Adrenal gland (tissue), 9 donors: ENCODE measurements at regions not wholly inside any gene's neighbourhood (a gene's known extent, or its start where the extent isn't known, plus 50 kb on each side); places are given as distances from the start of the nearest gene placed in this dataset.

Experiments
- DNase-seq, 7 donors: peaks; one replicate each; pipeline ENCODE4 v3.0.0-alpha.2; 2019 to 2020
- H3K27ac ChIP-seq, 5 donors: fragments of 200-600 bp; sonication (generic) in 4 of 5; 1 replicate in 3 of 5; 2 replicates in 2 of 5; pipeline versions ENCODE4 v1.5.1 to v1.8.0; 2016 to 2020; ENCODE audit warnings: mild to moderate bottlenecking in 1 of 5
- H3K27me3 ChIP-seq: fragments of 200-600 bp; 2 replicates; pipeline ENCODE4 v1.8.0; 2021
- H3K36me3 ChIP-seq, 2 donors: fragments of 200-600 bp; replicated peaks in 1 of 2; 1 replicate in 1 of 2; 2 replicates in 1 of 2; pipeline versions ENCODE4 v1.5.1 to v1.8.0; 2018 to 2022
- H3K4me1 ChIP-seq, 2 donors: fragments of 200-600 bp; replicated peaks in 1 of 2; 1 replicate in 1 of 2; 2 replicates in 1 of 2; pipeline versions ENCODE4 v1.5.1 to v1.8.0; 2018 to 2021
- H3K4me3 ChIP-seq, 4 donors: fragments of 200-600 bp; sonication (generic) in 3 of 4; one replicate each; pipeline ENCODE4 v1.5.1; 2016 to 2018
- H3K9me3 ChIP-seq, 3 donors: fragments of 200-600 bp; sonication (generic) in 1 of 3; replicated peaks in 1 of 3; 1 replicate in 2 of 3; 2 replicates in 1 of 3; pipeline versions ENCODE4 v1.5.1 to v1.8.0; 2016 to 2021
- CTCF ChIP-seq, 6 experiments: fragments of 450-650 bp in 4 of 6; fragments of 200-600 bp in 2 of 6; sonication (generic) in 1 of 6; IDR thresholded peaks; 1 replicate in 5 of 6; 2 replicates in 1 of 6; pipeline versions ENCODE4 v1.5.1 to v1.8.0; 2016 to 2021; ENCODE audit warnings: antibody characterized with exemption in 6 of 6, mild to moderate bottlenecking in 2 of 6, moderate library complexity in 1 of 6
- POLR2A ChIP-seq, 2 donors: fragments of 450-650 bp; IDR thresholded peaks; one replicate each; pipeline ENCODE4 v1.6.1; 2017; ENCODE audit warnings: antibody characterized with exemption in 2 of 2, mild to moderate bottlenecking in 2 of 2, moderate library complexity in 1 of 2
- WGBS, 4 donors: extraction: QIAGEN DNeasy Blood & Tissue Kit in 2 of 4; methylation state at CpG; one replicate each; pipeline versions ENCODE4 v1.1.5 to v1.1.7; 2013 to 2017; 5-methylcytosine and 5-hydroxymethylcytosine counted together
- intact Hi-C, 2 donors: fragments of 100-400 bp; cut with DNase I; formaldehyde crosslinking; loops; one replicate each; pipeline versions ENCODE4 v1.14.1 to v1.15.0; 2022 to 2023
- donor health status: healthy with polysubstance abuse.
- donor health status: Bipolar disorder and iron deficiency.
- donor health status: DM: yes; HTN: yes; CAD: no.
- donor health status: DM: no; HTN: no; CAD: no.
- donor health status: DM: no; HTN: no; CAD: no.

- Histone ChIP-seq H3K36me3 (no peaks in the 10 kb centered on the region), H3K4me1 (no peaks in the 10 kb centered on the region), H3K27me3 (no peaks in the 10 kb centered on the region), H3K9me3 (no peaks in the 10 kb centered on the region), H3K27ac (no peak overlapping the region), H3K4me3 (no peak overlapping the region)
- peak in 1 of 7 donors; percentile 24 for DNase-seq
- TF ChIP-seq POLR2A (IDR thresholded peaks at IDR 0.05) (no peak), CTCF (IDR thresholded peaks at IDR 0.05) (no peak)
- 67 to 92% (median 85%) methylated on average over 1 to 4 of the region's 4 CpGs; no CpG with 5 or more reads in 1 of the 4 donors for WGBS, 4 donors
- intact Hi-C loops = no loop called here
Observed at GRCh38 chr20:24767623-24768100, 181.4 kb upstream of the CST7 start.

- TF ChIP-seq CTCF (IDR thresholded peaks at IDR 0.05) (no peak), POLR2A (IDR thresholded peaks at IDR 0.05) (no peak)
- 63 to 80% (median 72%) methylated on average over 3 to 4 of the region's 4 CpGs for WGBS, 4 donors
Observed at GRCh38 chr20:24768201-24768636, 180.8 kb upstream of the CST7 start.

GRCh38 chr20:24768713-24769601 is 180.1 kb upstream of the CST7 start:
- TF ChIP-seq CTCF (IDR thresholded peaks at IDR 0.05) (no peak), POLR2A (IDR thresholded peaks at IDR 0.05) (no peak)
- Histone ChIP-seq H3K36me3 (no peaks in the 10 kb centered on the region), H3K9me3 (no peaks in the 10 kb centered on the region), H3K27ac (no peak overlapping the region), H3K4me3 (no peak overlapping the region), H3K27me3 (no peaks in the 10 kb centered on the region), H3K4me1 (no peaks in the 10 kb centered on the region)
- 63 to 76% (median 74%) methylated on average over 9 to 10 of the region's 10 CpGs for WGBS, 4 donors
- no peak for DNase-seq
- intact Hi-C loops = no loop called here

More at GRCh38 chr20:24768201-24768636, 180.8 kb upstream of the CST7 start:
- intact Hi-C loops = no loop called here
- Histone ChIP-seq H3K4me3 (no peak overlapping the region), H3K4me1 (no peaks in the 10 kb centered on the region), H3K27ac (no peak overlapping the region), H3K36me3 (no peaks in the 10 kb centered on the region), H3K27me3 (no peaks in the 10 kb centered on the region), H3K9me3 (no peaks in the 10 kb centered on the region)
- no peak for DNase-seq

- WGBS, 4 donors = 75 to 93% (median 87%) methylated on average over 13 to 18 of the region's 18 CpGs
- DNase-seq = no peak
- no peaks in the 10 kb centered on the region for H3K4me1 ChIP-seq
- no peaks in the 10 kb centered on the region for H3K9me3 ChIP-seq
- H3K27me3 ChIP-seq = no peaks in the 10 kb centered on the region
- H3K27ac ChIP-seq = no peak overlapping the region
- H3K4me3 ChIP-seq = no peak overlapping the region
- TF ChIP-seq CTCF (IDR thresholded peaks at IDR 0.05) (no peak), POLR2A (IDR thresholded peaks at IDR 0.05) (no peak)
- intact Hi-C loops = no loop called here
- H3K36me3 ChIP-seq = no peaks in the 10 kb centered on the region
Observed at GRCh38 chr20:24769878-24770627, 179.0 kb upstream of the CST7 start.
